ENCODE measurements at regions not wholly inside any gene's neighbourhood (a gene's known extent, or its start where the extent isn't known, plus 50 kb on each side); places are given as distances from the start of the nearest gene placed in this dataset.

GRCh38 chr1:114260805-114261484 lies 107.3 kb upstream of the SYT6 start:
- Histone ChIP-seq H3K9ac (ENCODE audit: low read length) (no peak overlapping the region), H3K9me3 (ENCODE audit: low read length) (no peaks in the 10 kb centered on the region), H3K27ac (ENCODE audit: low read length) (no peak overlapping the region), H3K27me3 (ENCODE audit: insufficient read depth, low read depth, low read length) (no peaks in the 10 kb centered on the region), H2AFZ (ENCODE audit: low read depth, low read length) (no peak overlapping the region), H3K79me2 (replicated peaks; ENCODE audit: insufficient read depth, low read length) (no peaks in the 10 kb centered on the region), H4K20me1 (ENCODE audit: insufficient read depth) (no peaks in the 10 kb centered on the region), H3K36me3 (ENCODE audit: insufficient read depth, low read length) (no peaks in the 10 kb centered on the region), H3K4me3 (ENCODE audit: low read length) (no peak overlapping the region), H3K4me2 (ENCODE audit: low read length) (no peak overlapping the region), H3K9me2 (ENCODE audit: insufficient read depth, low read length) (no peaks in the 10 kb centered on the region), H3F3A (ENCODE audit: insufficient read depth, low read length, poor library complexity, severe bottlenecking) (no peaks in the 10 kb centered on the region)
- TF ChIP-seq SMC3 (conservative IDR thresholded peaks at IDR 0.05; ENCODE audit: poor library complexity) (no peak), CTCF (IDR thresholded peaks at IDR 0.05; ENCODE audit: poor library complexity, severe bottlenecking) (no peak), EZH2 (IDR thresholded peaks at IDR 0.05; ENCODE audit: borderline replicate concordance, insufficient read depth, low read length, poor library complexity, severe bottlenecking) (no peak), TAF1 (IDR thresholded peaks at IDR 0.05; ENCODE audit: low read depth) (no peak), REST (IDR thresholded peaks at IDR 0.05; ENCODE audit: borderline replicate concordance) (no peak), RAD21 (conservative IDR thresholded peaks at IDR 0.05) (no peak), EP300 (conservative IDR thresholded peaks at IDR 0.05; ENCODE audit: poor library complexity, severe bottlenecking) (no peak), MXI1 (conservative IDR thresholded peaks at IDR 0.05; ENCODE audit: poor library complexity, severe bottlenecking) (no peak), POLR2AphosphoS5 (IDR thresholded peaks at IDR 0.05) (no peak)

DNA sequence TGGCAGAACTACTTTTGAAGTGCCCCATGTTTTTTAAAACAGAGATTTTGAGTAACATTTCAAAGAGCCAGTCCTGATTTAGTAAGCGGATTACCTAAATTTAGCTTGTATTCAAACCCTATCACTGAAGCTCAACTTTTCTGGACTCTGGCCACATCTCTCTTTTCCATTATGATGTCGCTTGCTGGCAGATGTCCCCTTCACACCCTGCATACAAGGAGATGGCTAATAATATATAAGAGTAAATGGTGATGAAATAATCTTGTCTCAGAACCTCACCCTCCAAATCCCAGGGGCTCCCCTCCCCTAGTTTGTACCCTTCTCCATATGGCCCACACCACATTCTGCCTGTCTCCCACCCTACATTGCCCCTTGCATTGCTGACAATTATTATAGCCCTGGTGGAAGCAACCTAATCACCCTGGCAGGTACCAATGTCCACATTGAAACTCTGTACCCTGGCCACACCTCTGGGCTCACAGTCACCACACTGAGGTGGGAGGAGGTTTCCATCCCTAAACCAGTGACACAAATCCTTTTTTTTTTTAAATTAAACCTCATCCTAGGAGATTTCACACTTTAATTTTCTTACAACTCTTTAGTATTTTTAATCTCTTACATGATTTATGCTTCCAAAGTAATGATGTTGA lies 106.0 kb upstream of the SYT6 start:
- Histone ChIP-seq H3K9me3 (ENCODE audit: low read length) (no peaks in the 10 kb centered on the region), H3F3A (ENCODE audit: insufficient read depth, low read length, poor library complexity, severe bottlenecking) (no peaks in the 10 kb centered on the region), H3K79me2 (replicated peaks; ENCODE audit: insufficient read depth, low read length) (no peaks in the 10 kb centered on the region), H3K36me3 (ENCODE audit: insufficient read depth, low read length) (no peaks in the 10 kb centered on the region), H3K4me2 (ENCODE audit: low read length) (no peak overlapping the region), H3K27ac (ENCODE audit: low read length) (no peak overlapping the region), H3K9ac (ENCODE audit: low read length) (no peak overlapping the region), H3K27me3 (ENCODE audit: insufficient read depth, low read depth, low read length) (no peaks in the 10 kb centered on the region), H3K9me2 (ENCODE audit: insufficient read depth, low read length) (no peaks in the 10 kb centered on the region), H4K20me1 (ENCODE audit: insufficient read depth) (no peaks in the 10 kb centered on the region), H2AFZ (ENCODE audit: low read depth, low read length) (no peak overlapping the region), H3K4me3 (ENCODE audit: low read length) (no peak overlapping the region)
- TF ChIP-seq CTCF (IDR thresholded peaks at IDR 0.05; ENCODE audit: poor library complexity, severe bottlenecking) (no peak), POLR2AphosphoS5 (IDR thresholded peaks at IDR 0.05) (no peak), RAD21 (conservative IDR thresholded peaks at IDR 0.05) (no peak), TAF1 (IDR thresholded peaks at IDR 0.05; ENCODE audit: low read depth) (no peak), EZH2 (IDR thresholded peaks at IDR 0.05; ENCODE audit: borderline replicate concordance, insufficient read depth, low read length, poor library complexity, severe bottlenecking) (no peak), EP300 (conservative IDR thresholded peaks at IDR 0.05; ENCODE audit: poor library complexity, severe bottlenecking) (no peak), MXI1 (conservative IDR thresholded peaks at IDR 0.05; ENCODE audit: poor library complexity, severe bottlenecking) (no peak), REST (IDR thresholded peaks at IDR 0.05; ENCODE audit: borderline replicate concordance) (no peak)
